NT2/D1 (cell line): ENCODE measurements at regions not wholly inside any gene's neighbourhood (a gene's known extent, or its start where the extent isn't known, plus 50 kb on each side); places are given as distances from the start of the nearest gene placed in this dataset.
A peak's percentile ranks its signal among the peaks of the same experiment; 100 is the strongest.
"Not testable (repeated sequence)": the region's sequence is repeated elsewhere in the genome, so short reads cannot be mapped to it uniquely, and the experiment has no call there.

ENCODE experiments used
- DNase-seq: peaks from one replicate; pipeline ENCODE4 v3.0.0-alpha.2; 2011; ENCODE audit warnings: low read depth, low spot score
- H3K27me3 ChIP-seq: 2 replicates; pipeline ENCODE4 v1.6.0; 2011; ENCODE audit warnings: mild to moderate bottlenecking; ENCODE audit not compliant: insufficient read length, insufficient read depth
- H3K36me3 ChIP-seq: 2 replicates; pipeline ENCODE4 v1.6.1; 2011; ENCODE audit warnings: mild to moderate bottlenecking, low read length, mixed read lengths; ENCODE audit not compliant: insufficient read depth, insufficient read length
- H3K4me1 ChIP-seq: 2 replicates; pipeline ENCODE4 v1.5.1; 2011; ENCODE audit not compliant: insufficient read depth, insufficient read length
- H3K4me3 ChIP-seq: 2 replicates; pipeline ENCODE4 v1.5.1; 2011; ENCODE audit warnings: low read depth; ENCODE audit not compliant: insufficient read length
- H3K9ac ChIP-seq: 2 replicates; pipeline ENCODE4 v1.6.0; 2011; ENCODE audit warnings: low read depth; ENCODE audit not compliant: insufficient read length
- H3K9me3 ChIP-seq: 2 replicates; pipeline ENCODE4 v1.5.1; 2011; ENCODE audit warnings: mild to moderate bottlenecking, low read length; ENCODE audit not compliant: insufficient read depth
- SUZ12 ChIP-seq: IDR thresholded peaks from 2 replicates; pipeline ENCODE4 v1.6.1; 2011; ENCODE audit not compliant: insufficient read length, insufficient read depth; ENCODE audit errors: extremely low read depth
- YY1 ChIP-seq: IDR thresholded peaks from 2 replicates; pipeline ENCODE4 v1.6.1; 2011; ENCODE audit not compliant: insufficient read length, insufficient read depth
- ZNF274 ChIP-seq: IDR thresholded peaks from 2 replicates; pipeline ENCODE4 v1.6.1; 2011; ENCODE audit warnings: mild to moderate bottlenecking, low read depth, low read length

DNA sequence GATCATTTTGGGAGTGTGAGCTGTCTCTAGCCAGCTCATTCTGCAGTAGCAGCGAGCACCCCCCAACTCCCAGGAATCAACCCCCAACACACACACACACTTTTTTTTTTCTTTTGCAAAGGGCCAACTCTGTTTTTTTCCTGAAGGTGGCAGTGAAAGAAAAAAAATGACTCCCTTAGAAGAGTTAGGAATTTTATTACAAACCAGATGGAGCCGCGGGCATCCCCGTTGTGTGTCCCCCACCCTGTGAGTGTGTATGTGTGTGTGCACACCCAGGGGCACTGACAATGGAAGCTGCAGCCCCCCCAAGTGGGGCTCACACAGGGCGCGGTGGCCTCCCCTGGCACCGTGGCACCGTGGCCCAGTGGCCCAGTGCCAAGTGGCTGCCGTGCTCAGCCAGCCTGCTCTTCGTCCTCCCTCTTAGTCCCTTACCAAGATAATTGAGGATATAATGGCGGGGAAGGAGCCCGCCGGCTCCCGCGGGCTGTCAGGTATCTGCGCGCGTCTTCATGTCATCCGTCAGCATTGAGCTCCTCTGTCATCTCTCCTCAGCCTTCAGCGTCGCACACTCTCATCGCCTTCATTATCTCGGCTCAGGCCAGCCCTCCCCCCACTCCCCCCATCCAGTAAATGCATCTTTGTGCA is 314.1 kb downstream of the ZNF536 start:
- Histone ChIP-seq H3K4me3 (no peak overlapping the region), H3K9me3 (no peaks in the 10 kb centered on the region), H3K36me3 (no peaks in the 10 kb centered on the region), H3K4me1 (peaks cover 4% of the 10 kb centered on the region), H3K27me3 (no peaks in the 10 kb centered on the region), H3K9ac (no peak overlapping the region)
- no peak for TF ChIP-seq ZNF274
- TF ChIP-seq SUZ12 = no peak
- no peak for TF ChIP-seq YY1
- DNase-seq = no peak

GRCh38 chr19:30685426-30686000 is 313.3 kb downstream of the ZNF536 start:
- no peaks in the 10 kb centered on the region for H3K36me3 ChIP-seq
- no peak overlapping the region for H3K4me3 ChIP-seq
- H3K9ac ChIP-seq = no peak overlapping the region
- no peaks in the 10 kb centered on the region for H3K27me3 ChIP-seq
- DNase-seq = no peak
- TF ChIP-seq ZNF274 (no peak), YY1 (no peak), SUZ12 (no peak)
- peaks cover 4% of the 10 kb centered on the region for H3K4me1 ChIP-seq
- no peaks in the 10 kb centered on the region for H3K9me3 ChIP-seq

GRCh38 chr19:30684613-30685012 is 312.4 kb downstream of the ZNF536 start:
- DNase-seq = no peak
- H3K4me1 ChIP-seq = peaks cover 4% of the 10 kb centered on the region

DNA sequence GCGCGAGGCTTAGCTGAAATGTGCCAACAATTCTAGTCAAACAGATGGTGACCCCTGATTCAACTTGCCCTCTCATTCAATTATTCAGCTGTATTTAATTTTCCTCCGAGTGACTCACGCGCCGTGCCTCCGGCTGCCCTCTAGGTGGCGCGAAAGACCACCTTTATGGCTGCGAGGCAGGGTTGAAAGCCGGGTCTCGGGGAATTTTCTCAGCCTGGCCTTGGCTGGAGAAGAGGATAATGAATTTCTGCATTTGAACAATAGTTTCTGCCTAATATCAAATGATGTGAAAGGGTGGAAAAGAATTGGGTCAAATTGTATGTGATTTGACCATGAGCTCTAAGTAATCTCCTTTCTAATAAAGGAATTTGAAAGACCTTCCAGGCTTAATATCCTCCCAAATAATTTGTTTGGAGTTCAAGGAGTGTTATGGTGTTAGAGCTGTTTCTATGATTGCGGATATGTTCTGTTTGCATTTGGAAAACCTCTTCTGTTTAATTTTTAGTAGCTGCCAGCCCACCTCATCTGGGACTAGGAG is 310.9 kb downstream of the ZNF536 start:
- Histone ChIP-seq H3K9ac (no peak overlapping the region), H3K27me3 (no peaks in the 10 kb centered on the region), H3K4me3 (no peak overlapping the region), H3K36me3 (no peaks in the 10 kb centered on the region), H3K4me1 (peaks cover 4% of the 10 kb centered on the region), H3K9me3 (no peaks in the 10 kb centered on the region)
- TF ChIP-seq ZNF274 = no peak
- TF ChIP-seq YY1 = no peak
- TF ChIP-seq SUZ12 = no peak
- DNase-seq = peak; percentile 23

More at GRCh38 chr19:30684613-30685012, 312.4 kb downstream of the ZNF536 start:
- Histone ChIP-seq H3K9me3 (no peaks in the 10 kb centered on the region), H3K9ac (no peak overlapping the region), H3K27me3 (no peaks in the 10 kb centered on the region), H3K4me3 (no peak overlapping the region), H3K36me3 (no peaks in the 10 kb centered on the region)
- TF ChIP-seq YY1 = no peak
- no peak for TF ChIP-seq ZNF274
- no peak for TF ChIP-seq SUZ12

- DNase-seq = no peak
These were observed 310.2 kb downstream of the ZNF536 start for GRCh38 chr19:30682146-30682998.

DNA sequence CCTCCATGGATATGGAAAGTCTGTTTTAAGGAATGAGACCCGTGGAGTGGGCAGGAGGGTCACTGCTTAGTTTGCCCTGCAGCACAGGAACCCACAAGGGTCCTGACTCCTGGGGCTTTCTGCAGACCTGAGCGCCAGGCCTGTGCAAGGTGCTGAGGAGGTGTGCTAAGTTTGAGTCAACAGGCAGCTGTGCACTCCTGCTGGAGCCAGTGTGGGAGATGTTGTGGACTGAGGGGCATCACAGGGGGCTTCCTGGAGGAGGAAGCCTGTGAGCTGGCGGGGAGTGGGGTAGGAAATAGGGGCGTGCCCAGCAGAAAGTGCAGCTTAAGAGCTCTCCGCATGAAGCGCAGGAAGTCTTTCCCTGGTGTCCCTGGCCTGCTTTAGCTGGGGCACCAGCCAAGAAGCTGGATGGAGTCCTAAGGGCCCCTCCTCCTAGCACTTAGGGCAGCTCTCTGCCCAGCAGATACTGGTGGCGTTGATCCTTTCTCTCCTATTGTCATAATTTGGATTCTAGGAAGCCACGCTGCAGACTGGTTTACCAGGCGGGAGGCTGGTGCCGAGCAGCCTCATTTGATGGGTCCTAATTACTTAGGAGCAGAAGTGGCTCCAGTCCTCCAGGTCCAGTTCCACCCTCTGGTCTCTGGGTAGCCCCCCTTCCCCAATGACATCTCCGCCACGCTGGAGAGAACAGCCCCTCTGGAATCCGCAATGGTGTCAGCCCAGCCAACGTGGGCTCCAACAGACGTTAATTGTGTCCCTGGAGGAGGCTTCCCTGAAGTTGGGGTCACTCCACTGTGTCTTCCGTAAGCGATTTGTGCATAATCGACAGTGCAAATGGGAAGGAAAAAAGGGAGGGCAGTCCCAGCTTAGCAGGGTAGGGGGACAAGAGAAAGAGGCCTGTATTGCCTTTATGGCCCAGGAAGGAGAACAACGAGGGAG is 309.2 kb downstream of the ZNF536 start:
- H3K27me3 ChIP-seq = no peaks in the 10 kb centered on the region
- H3K9ac ChIP-seq = no peak overlapping the region
- no peak for DNase-seq

More at GRCh38 chr19:30682146-30682998, 310.2 kb downstream of the ZNF536 start:
- Histone ChIP-seq H3K9me3 (no peaks in the 10 kb centered on the region), H3K9ac (no peak overlapping the region), H3K4me1 (peaks cover 4% of the 10 kb centered on the region), H3K27me3 (no peaks in the 10 kb centered on the region), H3K36me3 (no peaks in the 10 kb centered on the region), H3K4me3 (no peak overlapping the region)
- TF ChIP-seq SUZ12 (no peak), YY1 (no peak), ZNF274 (no peak)

GRCh38 chr19:30680399-30680798 is 308.2 kb downstream of the ZNF536 start:
- H3K27me3 ChIP-seq, H3K4me1 ChIP-seq: not testable (repeated sequence)

More for the DNA sequence above, 309.2 kb downstream of the ZNF536 start:
- no peak for TF ChIP-seq YY1
- no peak for TF ChIP-seq SUZ12
- no peak for TF ChIP-seq ZNF274
- H3K4me1 ChIP-seq = peaks cover 3% of the 10 kb centered on the region
- no peak overlapping the region for H3K4me3 ChIP-seq
- no peaks in the 10 kb centered on the region for H3K9me3 ChIP-seq
- H3K36me3 ChIP-seq = no peaks in the 10 kb centered on the region

More at GRCh38 chr19:30680399-30680798, 308.2 kb downstream of the ZNF536 start:
- not testable (repeated sequence) for H3K36me3 ChIP-seq, H3K9me3 ChIP-seq, H3K9ac ChIP-seq, DNase-seq, H3K4me3 ChIP-seq
